IMR-90 (cell line): ENCODE measurements at regions not wholly inside any gene's neighbourhood (a gene's known extent, or its start where the extent isn't known, plus 50 kb on each side); places are given as distances from the start of the nearest gene placed in this dataset.

ENCODE experiments used
- ATAC-seq: fragments of 200-7000 bp; cut with Tn5 transposase; 2 replicates; pipeline ENCODE4 v1.9.1; 2020; ENCODE audit warnings: low read depth, mild to moderate bottlenecking, moderate library complexity
- BruUV-seq: library from RNA; stranded (reverse); fragments of 400-500 nt; replicated peaks from 2 replicates; lab custom pipeline; 2021; lab: Mats Ljungman, UMichigan
- CTCF ChIA-PET: fragments of 300-600 bp; formaldehyde crosslinking; extraction: SDS; loops from one replicate; lab custom pipeline; 2021; ENCODE audit warnings: antibody characterized with exemption; lab: Yijun Ruan, JAX
- POLR2A ChIA-PET: fragments of 300-600 bp; sonication (Branson Sonifier 250); formaldehyde crosslinking; loops from one replicate; lab custom pipeline; 2022; ENCODE audit warnings: antibody characterized with exemption; ENCODE audit not compliant: unreplicated experiment; lab: Charles Lee
- DNase-seq: peaks from one replicate; pipeline ENCODE4 v3.0.0; 2013
- H2AFZ ChIP-seq: replicated peaks from 2 replicates; pipeline ENCODE3; 2013; ENCODE audit warnings: low read length, mild to moderate bottlenecking; ENCODE audit not compliant: poor library complexity
- H2AK5ac ChIP-seq: 2 replicates; pipeline ENCODE4 v1.6.1; 2013; ENCODE audit warnings: low read depth, low read length, inconsistent platforms
- H2AK9ac ChIP-seq: replicated peaks from 2 replicates; pipeline ENCODE3; 2013; ENCODE audit warnings: mild to moderate bottlenecking, low read depth, low read length, moderate library complexity; ENCODE audit not compliant: poor library complexity
- H2BK120ac ChIP-seq: 2 replicates; pipeline ENCODE4 v1.6.1; 2013; ENCODE audit warnings: low read depth, low read length, inconsistent platforms
- H2BK15ac ChIP-seq: 3 replicates; pipeline ENCODE4 v1.6.1; 2013; ENCODE audit warnings: low read depth, low read length, inconsistent platforms
- H2BK20ac ChIP-seq: 2 replicates; pipeline ENCODE4 v1.6.1; 2013; ENCODE audit warnings: low read depth, mild to moderate bottlenecking, inconsistent platforms, low read length, moderate library complexity
- H2BK5ac ChIP-seq: 2 replicates; pipeline ENCODE4 v1.6.1; 2013; ENCODE audit warnings: mild to moderate bottlenecking, low read depth, low read length, inconsistent platforms; ENCODE audit not compliant: poor library complexity, severe bottlenecking
- H3K14ac ChIP-seq: replicated peaks from 2 replicates; pipeline ENCODE4 v1.6.1; 2013; ENCODE audit warnings: low read depth, low read length, inconsistent platforms
- H3K18ac ChIP-seq: 2 replicates; pipeline ENCODE4 v1.6.1; 2013; ENCODE audit warnings: low read depth, low read length, control low read depth
- H3K23ac ChIP-seq: 2 replicates; pipeline ENCODE4 v1.6.1; 2013; ENCODE audit warnings: low read depth, low read length, inconsistent platforms
- H3K27ac ChIP-seq: 2 replicates; pipeline ENCODE4 v1.5.1; 2013; ENCODE audit warnings: mild to moderate bottlenecking, control low read depth, low read length; ENCODE audit not compliant: insufficient read depth
- H3K27me3 ChIP-seq: 2 replicates; pipeline ENCODE4 v1.6.1; 2013; ENCODE audit warnings: low read length; ENCODE audit not compliant: control insufficient read depth, insufficient read depth
- H3K36me3 ChIP-seq: 2 replicates; pipeline ENCODE4 v1.6.1; 2013; ENCODE audit warnings: low read length, mixed read lengths; ENCODE audit not compliant: control insufficient read depth, insufficient read depth
- H3K4ac ChIP-seq: 2 replicates; pipeline ENCODE4 v1.6.1; 2013; ENCODE audit warnings: low read depth, low read length, inconsistent platforms
- H3K4me1 ChIP-seq: 2 replicates; pipeline ENCODE4 v1.6.1; 2013; ENCODE audit warnings: low read length, mixed read lengths; ENCODE audit not compliant: control insufficient read depth, insufficient read depth
- H3K4me2 ChIP-seq: 2 replicates; pipeline ENCODE4 v1.6.1; 2013; ENCODE audit warnings: low read depth, mild to moderate bottlenecking, control low read depth, low read length, moderate library complexity
- H3K4me3 ChIP-seq: 2 replicates; pipeline ENCODE4 v1.5.1; 2013; ENCODE audit warnings: low read depth, mild to moderate bottlenecking, control low read depth, low read length, moderate library complexity; ENCODE audit not compliant: insufficient read depth
- H3K56ac ChIP-seq: 2 replicates; pipeline ENCODE4 v1.6.1; 2013; ENCODE audit warnings: low read length, inconsistent platforms; ENCODE audit not compliant: insufficient read depth; ENCODE audit errors: extremely low read depth
- H3K79me1 ChIP-seq, 2 experiments: 2 replicates each; pipeline ENCODE4 v1.6.1; 2013; ENCODE audit warnings: low read length in 2 of 2, inconsistent platforms in 1 of 2, low read depth in 1 of 2
- H3K9ac ChIP-seq: 2 replicates; pipeline ENCODE4 v1.6.1; 2013; ENCODE audit warnings: low read depth, low read length, control low read depth
- H3K9me1 ChIP-seq: 2 replicates; pipeline ENCODE4 v1.6.1; 2013; ENCODE audit warnings: low read length, inconsistent platforms; ENCODE audit not compliant: insufficient read depth
- H3K9me3 ChIP-seq: 2 replicates; pipeline ENCODE4 v1.6.1; 2013; ENCODE audit warnings: low read length; ENCODE audit not compliant: control insufficient read depth, insufficient read depth
- H4K20me1 ChIP-seq: 2 replicates; pipeline ENCODE4 v1.6.1; 2013; ENCODE audit warnings: low read length, inconsistent platforms; ENCODE audit not compliant: insufficient read depth
- H4K5ac ChIP-seq: 2 replicates; pipeline ENCODE4 v1.6.1; 2013; ENCODE audit warnings: mild to moderate bottlenecking, low read depth, low read length, control low read depth
- H4K8ac ChIP-seq, 2 experiments: 2 replicates each; pipeline ENCODE4 v1.6.1; 2013; ENCODE audit warnings: low read depth in 2 of 2, low read length in 2 of 2, control low read depth in 1 of 2, inconsistent platforms in 1 of 2
- H4K91ac ChIP-seq: 2 replicates; pipeline ENCODE4 v1.6.1; 2013; ENCODE audit warnings: low read depth, low read length, inconsistent platforms; ENCODE audit not compliant: insufficient read depth
- BHLHE40 ChIP-seq: fragments of 150-350 bp; IDR thresholded peaks from 2 replicates; pipeline ENCODE4 v1.6.1; 2016; ENCODE audit warnings: mild to moderate bottlenecking, low read depth, low read length
- FOS ChIP-seq: fragments of 150-350 bp; IDR thresholded peaks from 2 replicates; pipeline ENCODE4 v1.6.1; 2016; ENCODE audit warnings: low read depth, low read length
- MAZ ChIP-seq: IDR thresholded peaks from 2 replicates; pipeline ENCODE4 v1.6.1; 2012; ENCODE audit warnings: low read depth, mild to moderate bottlenecking, low read length, improper control_type of control experiment, moderate library complexity, borderline replicate concordance
- RAD21 ChIP-seq: IDR thresholded peaks from 2 replicates; pipeline ENCODE4 v1.6.1; 2012; ENCODE audit warnings: low read length, improper control_type of control experiment
- SMC3 ChIP-seq: fragments of 150-350 bp; IDR thresholded peaks from 2 replicates; pipeline ENCODE4 v1.6.1; 2016; ENCODE audit warnings: low read depth, mild to moderate bottlenecking, antibody characterized with exemption, low read length, moderate library complexity
- whole genome bisulfite sequencing, 2 experiments: methylation state at CpG; one replicate each; pipeline versions ENCODE4 v1.1.5 to v1.1.7; 2013; ENCODE audit warnings: missing lambda C conversion rate in 2 of 2; ENCODE audit not compliant: insufficient read length in 1 of 2; ENCODE audit errors: extremely low coverage in 2 of 2; 5-methylcytosine and 5-hydroxymethylcytosine counted together
- dilution Hi-C: fragments of 300-500 bp; cut with HindIII; formaldehyde crosslinking; loops from one replicate; pipeline ENCODE4 v1.14.3; 2018; ENCODE audit warnings: low sequenced_read_pairs; ENCODE audit not compliant: unreplicated experiment
- in situ Hi-C: fragments of 300-500 bp; cut with MboI; formaldehyde crosslinking; loops from 3 replicates; pipeline ENCODE4 v1.14.3; 2019; ENCODE audit warnings: low sequenced_read_pairs, inconsistent platforms, mixed read lengths
- intact Hi-C: fragments of 100-400 bp; cut with micrococcal nuclease; formaldehyde crosslinking; loops from 2 replicates; pipeline ENCODE4 v1.10.0; 2022

DNA sequence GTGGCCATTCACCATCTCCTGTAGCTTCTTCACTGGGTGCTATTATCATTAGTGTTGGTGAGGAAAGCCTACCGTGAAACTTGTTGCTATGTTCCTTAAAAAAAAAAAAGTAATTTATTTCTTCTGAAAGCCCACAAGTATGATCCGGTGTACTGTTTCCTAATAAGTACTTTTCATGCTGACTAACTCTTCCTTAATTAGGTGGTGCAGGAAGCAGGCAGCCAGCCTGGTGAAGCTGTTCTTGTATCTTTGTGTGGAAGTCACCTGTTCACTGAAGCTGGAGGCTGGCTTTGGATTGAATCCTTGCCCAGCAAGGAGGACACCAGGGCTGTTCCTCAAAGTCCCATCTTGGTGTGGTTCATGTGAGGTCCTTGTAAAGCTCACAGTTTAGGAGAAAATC, 321.7 kb upstream of the THSD7B start:
- Histone ChIP-seq H3K18ac (no peak overlapping the region), H3K27ac (no peak overlapping the region), H3K9me1 (no peaks in the 10 kb centered on the region), H4K5ac (no peak overlapping the region), H3K27me3 (no peaks in the 10 kb centered on the region), H3K79me1 (no peaks in the 10 kb centered on the region), H4K20me1 (no peaks in the 10 kb centered on the region), H2BK5ac (no peak overlapping the region), H4K91ac (no peak overlapping the region), H3K4me1 (no peaks in the 10 kb centered on the region), H3K56ac (no peak overlapping the region), H3K9ac (no peak overlapping the region), H3K4ac (no peak overlapping the region), H3K36me3 (no peaks in the 10 kb centered on the region), H3K23ac (no peak overlapping the region), H2AFZ (no peak overlapping the region), H3K14ac (no peak overlapping the region), H2AK5ac (no peak overlapping the region), H3K9me3 (no peaks in the 10 kb centered on the region; the same call in 1 of the 2 replicates), H3K4me3 (no peak overlapping the region), H2BK20ac (no peak overlapping the region), H2AK9ac (no peak overlapping the region), H3K4me2 (no peak overlapping the region), H2BK15ac (no peak overlapping the region), H4K8ac (no peak overlapping the region), H2BK120ac (no peak overlapping the region)
- TF ChIP-seq FOS (no peak), SMC3 (no peak), BHLHE40 (no peak), MAZ (no peak), RAD21 (no peak)
- no peak for DNase-seq
- BruUV-seq = no TSS peak
- in situ Hi-C loops (no loop called here), intact Hi-C loops (no loop called here), dilution Hi-C loops (no loop called here)
- no CpG with 5 or more reads among the region's 2 CpGs for WGBS, 2 experiments
- CTCF ChIA-PET = no interaction called here
- ATAC-seq = no peak
- POLR2A ChIA-PET = no interaction called here
